C4-2B (cell line): ENCODE measurements at regions not wholly inside any gene's neighbourhood (a gene's known extent, or its start where the extent isn't known, plus 50 kb on each side); places are given as distances from the start of the nearest gene placed in this dataset.

ENCODE experiments used
- CTCF ChIP-seq: fragments of 450-650 bp; conservative IDR thresholded peaks from 2 replicates; pipeline ENCODE4 v1.5.1; 2017; ENCODE audit warnings: mild to moderate bottlenecking
- ZFX ChIP-seq: fragments of 450-650 bp; IDR thresholded peaks from 2 replicates; pipeline ENCODE4 v1.6.1; 2017

GRCh38 chr10:20521186-20521585 is 375.9 kb downstream of the NEBL start:
- no peak for TF ChIP-seq CTCF
- TF ChIP-seq ZFX = no peak
